ENCODE measurements at regions not wholly inside any gene's neighbourhood (a gene's known extent, or its start where the extent isn't known, plus 50 kb on each side); places are given as distances from the start of the nearest gene placed in this dataset.

DNA sequence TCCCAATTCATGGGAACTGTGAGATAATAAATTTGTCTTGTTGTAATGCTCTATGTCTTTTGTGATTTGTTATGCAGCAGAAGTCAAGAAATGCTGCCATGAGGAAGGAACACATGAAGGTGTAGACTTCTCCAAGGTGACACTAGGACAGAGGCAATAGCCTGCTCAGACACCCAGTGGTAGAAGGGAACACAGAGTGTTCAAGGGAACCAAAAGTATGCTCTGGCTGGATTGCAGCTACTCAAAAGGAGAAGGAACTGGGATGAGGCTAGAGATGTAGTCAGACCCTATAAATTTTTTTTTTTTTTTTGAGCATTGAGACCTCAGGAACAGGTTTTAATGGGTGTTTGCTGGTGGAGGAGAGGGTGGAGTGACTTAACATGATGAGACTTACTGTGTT is 232.5 kb downstream of the PARP8 start:
- Histone ChIP-seq H3K79me1 (ENCODE audit: insufficient read depth, low read depth, low read length, poor library complexity, severe bottlenecking) (no peaks in the 10 kb centered on the region), H4K20me1 (ENCODE audit: control insufficient read depth, insufficient read depth, insufficient read length) (no peaks in the 10 kb centered on the region), H2BK15ac (ENCODE audit: low read depth, low read length) (no peak overlapping the region), H3K4me2 (ENCODE audit: insufficient read depth, insufficient read length, low read length) (no peak overlapping the region), H3K56ac (ENCODE audit: insufficient read length, low read depth, low read length) (no peak overlapping the region), H2BK12ac (ENCODE audit: insufficient read length, low read depth, low read length) (no peak overlapping the region), H3K27me3 (ENCODE audit: insufficient read depth, low read length) (no peaks in the 10 kb centered on the region), H3K18ac (ENCODE audit: insufficient read length, low read depth, low read length) (no peak overlapping the region), H3K4me1 (ENCODE audit: insufficient read depth, low read length) (no peaks in the 10 kb centered on the region), H3K14ac (ENCODE audit: insufficient read depth, low read length) (no peak overlapping the region), H2BK20ac (ENCODE audit: low read depth, low read length, poor library complexity, severe bottlenecking) (no peak overlapping the region), H3K23me2 (ENCODE audit: insufficient read length, low read depth, low read length, poor library complexity, severe bottlenecking) (no peaks in the 10 kb centered on the region), H2BK120ac (ENCODE audit: low read depth, low read length, poor library complexity, severe bottlenecking) (no peak overlapping the region), H2AK5ac (ENCODE audit: insufficient read length, low read length) (no peak overlapping the region), H2BK5ac (ENCODE audit: insufficient read length, low read length) (no peak overlapping the region), H3K4ac (ENCODE audit: low read depth, low read length) (no peak overlapping the region), H2AFZ (ENCODE audit: low read length) (no peak overlapping the region), H4K91ac (ENCODE audit: insufficient read length, low read depth, low read length) (no peak overlapping the region), H4K8ac (replicated peaks; ENCODE audit: insufficient read length, low read depth, low read length) (no peak overlapping the region), H4K5ac (ENCODE audit: insufficient read length, low read depth, low read length) (no peak overlapping the region), H3T11ph (ENCODE audit: low read length) (no peak overlapping the region), H3K27ac (ENCODE audit: insufficient read length, low read depth, low read length) (no peak overlapping the region), H3K79me2 (ENCODE audit: insufficient read depth, low read length) (no peaks in the 10 kb centered on the region), H3K9ac (ENCODE audit: extremely low read depth, insufficient read length, low read length) (no peak overlapping the region), H3K9me3 (ENCODE audit: control insufficient read depth, low read depth, low read length) (no peaks in the 10 kb centered on the region), H3K23ac (ENCODE audit: insufficient read length, low read depth, low read length) (no peak overlapping the region)
- DNase-seq: no peak
- H3K36me3 Mint-ChIP-seq (ENCODE audit: insufficient read depth in 1 of 3, low read depth in 3 of 3): no peaks in the 10 kb centered on the region; a peak in 1 of 7 replicates
- H3K27me3 Mint-ChIP-seq (ENCODE audit: low read depth): no peaks in the 10 kb centered on the region
- H3K4me3 Mint-ChIP-seq: no peak overlapping the region
- no peak overlapping the region for H3K27ac Mint-ChIP-seq
- H3K4me1 Mint-ChIP-seq: no peaks in the 10 kb centered on the region
- TF ChIP-seq CTCF (conservative IDR thresholded peaks at IDR 0.05): no peak
- no peaks in the 10 kb centered on the region for H3K9me3 Mint-ChIP-seq
